ENCODE measurements at regions not wholly inside any gene's neighbourhood (a gene's known extent, or its start where the extent isn't known, plus 50 kb on each side); places are given as distances from the start of the nearest gene placed in this dataset.

GRCh38 chrX:152024710-152025109, 50.2 kb upstream of the GABRE start:
- no peak overlapping the region for H3K27ac ChIP-seq (ENCODE audit: insufficient read depth, low read length)
- H2AK9ac ChIP-seq (replicated peaks; ENCODE audit: low read depth, low read length, poor library complexity), result no peak overlapping the region
- H4K20me1 ChIP-seq (ENCODE audit: insufficient read depth, low read length), result no peaks in the 10 kb centered on the region
- CTCF ChIA-PET, result no interaction called here
- no peak for TF ChIP-seq CEBPB (IDR thresholded peaks at IDR 0.05; ENCODE audit: low read depth, low read length)
- no peak for TF ChIP-seq FOS (IDR thresholded peaks at IDR 0.05; ENCODE audit: low read depth, low read length)
- no peak for TF ChIP-seq MAZ (IDR thresholded peaks at IDR 0.05; ENCODE audit: borderline replicate concordance, low read depth, low read length)
- TF ChIP-seq MAFK (IDR thresholded peaks at IDR 0.05; ENCODE audit: low read depth, low read length), result no peak
- DNase-seq (no peak), ATAC-seq (ENCODE audit: low read depth) (no peak)
- no peaks in the 10 kb centered on the region for H3K9me1 ChIP-seq (ENCODE audit: insufficient read depth, low read length)
- H3K4me3 ChIP-seq (ENCODE audit: insufficient read depth, low read depth, low read length), result no peak overlapping the region
- H3K14ac ChIP-seq (replicated peaks; ENCODE audit: low read depth, low read length), result no peak overlapping the region
- no peaks in the 10 kb centered on the region for H3K4me1 ChIP-seq (ENCODE audit: control insufficient read depth, insufficient read depth, low read length)
- H3K36me3 ChIP-seq (ENCODE audit: control insufficient read depth, insufficient read depth, low read length), result no peaks in the 10 kb centered on the region
- no peak overlapping the region for H2BK120ac ChIP-seq (ENCODE audit: low read depth, low read length)
- dilution Hi-C loops (cut with HindIII; ENCODE audit: low sequenced_read_pairs, unreplicated experiment), result no loop called here
- no peak overlapping the region for H3K4ac ChIP-seq (ENCODE audit: low read depth, low read length)
- no peak overlapping the region for H3K9ac ChIP-seq (ENCODE audit: low read depth, low read length)
- H3K9me3 ChIP-seq (ENCODE audit: control insufficient read depth, insufficient read depth, low read length), result peaks cover 6% of the 10 kb centered on the region
- no peak overlapping the region for H4K5ac ChIP-seq (ENCODE audit: low read depth, low read length)
- no peak overlapping the region for H3K56ac ChIP-seq (ENCODE audit: extremely low read depth, insufficient read depth, low read length)
- POLR2A ChIA-PET (ENCODE audit: unreplicated experiment), result no interaction called here
- H2BK20ac ChIP-seq (ENCODE audit: low read depth, low read length), result no peak overlapping the region
- H3K27me3 ChIP-seq (ENCODE audit: control insufficient read depth, insufficient read depth, low read length), result no peaks in the 10 kb centered on the region
- H3K4me2 ChIP-seq (ENCODE audit: low read depth, low read length), result no peak overlapping the region
- H3K18ac ChIP-seq (ENCODE audit: low read depth, low read length), result no peak overlapping the region
- intact Hi-C loops (cut with micrococcal nuclease), result no loop called here
- H4K91ac ChIP-seq (ENCODE audit: insufficient read depth, low read depth, low read length), result no peak overlapping the region
- no peak overlapping the region for H2AFZ ChIP-seq (replicated peaks; ENCODE audit: low read length, poor library complexity)
- no peak overlapping the region for H2BK5ac ChIP-seq (ENCODE audit: low read depth, low read length, poor library complexity, severe bottlenecking)
- H2AK5ac ChIP-seq (ENCODE audit: low read depth, low read length), result no peak overlapping the region
- no CpG with 5 or more reads among the region's 3 CpGs for WGBS, 2 experiments (ENCODE audit: extremely low coverage in 2 of 2, insufficient read length in 1 of 2)
- no peak overlapping the region for H2BK15ac ChIP-seq (ENCODE audit: low read depth, low read length)
- H4K8ac ChIP-seq (ENCODE audit: low read depth in 2 of 2, low read length in 2 of 2), result no peak overlapping the region
- in situ Hi-C loops (cut with MboI; ENCODE audit: low sequenced_read_pairs), result no loop called here
- no TSS peak for BruUV-seq (replicated peaks)
- no peaks in the 10 kb centered on the region for H3K79me1 ChIP-seq (ENCODE audit: low read depth in 1 of 2, low read length in 2 of 2)
- H3K23ac ChIP-seq (ENCODE audit: low read depth, low read length), result no peak overlapping the region
